HEK293T (cell line): ENCODE measurements at regions not wholly inside any gene's neighbourhood (a gene's known extent, or its start where the extent isn't known, plus 50 kb on each side); places are given as distances from the start of the nearest gene placed in this dataset.

ENCODE experiments used
- CTCF ChIA-PET: fragments of 350-600 bp; formaldehyde crosslinking; extraction: SDS; loops from one replicate; lab custom pipeline; 2021; ENCODE audit warnings: antibody characterized with exemption, inconsistent platforms; lab: Yijun Ruan, JAX
- POLR2A ChIA-PET: fragments of 350-600 bp; formaldehyde crosslinking; extraction: SDS; loops from one replicate; lab custom pipeline; 2020; ENCODE audit warnings: antibody characterized with exemption, inconsistent platforms; lab: Yijun Ruan, JAX
- DNase-seq: peaks from one replicate; pipeline ENCODE4 v3.0.0; 2012; ENCODE audit warnings: mixed read lengths; ENCODE audit errors: extremely low spot score
- ARNT ChIP-seq: fragments of 450-650 bp; IDR thresholded peaks from 2 replicates; pipeline ENCODE4 v1.6.1; 2017; ENCODE audit warnings: mild to moderate bottlenecking
- BHLHE40 ChIP-seq: fragments of 450-650 bp; IDR thresholded peaks from 2 replicates; pipeline ENCODE4 v1.6.1; 2016; ENCODE audit warnings: mild to moderate bottlenecking, moderate library complexity, borderline replicate concordance
- CTBP1 ChIP-seq: fragments of 450-650 bp; IDR thresholded peaks from 2 replicates; pipeline ENCODE4 v1.6.1; 2016; ENCODE audit warnings: borderline replicate concordance
- ELF4 ChIP-seq: fragments of 450-650 bp; IDR thresholded peaks from 2 replicates; pipeline ENCODE4 v1.6.1; 2017; ENCODE audit warnings: antibody characterized with exemption
- FOXA1 ChIP-seq: fragments of 450-650 bp; IDR thresholded peaks from 2 replicates; pipeline ENCODE4 v1.6.1; 2016; ENCODE audit warnings: mild to moderate bottlenecking
- FOXK2 ChIP-seq: fragments of 450-650 bp; IDR thresholded peaks from 2 replicates; pipeline ENCODE4 v1.6.1; 2016; ENCODE audit warnings: mild to moderate bottlenecking
- FOXM1 ChIP-seq: fragments of 450-650 bp; IDR thresholded peaks from 2 replicates; pipeline ENCODE4 v1.6.1; 2017; ENCODE audit warnings: mild to moderate bottlenecking, borderline replicate concordance
- HDGF ChIP-seq: fragments of 450-650 bp; IDR thresholded peaks from 2 replicates; pipeline ENCODE4 v1.6.1; 2017; ENCODE audit warnings: antibody characterized with exemption, borderline replicate concordance
- L3MBTL2 ChIP-seq: fragments of 450-650 bp; conservative IDR thresholded peaks from 2 replicates; pipeline ENCODE4 v1.6.1; 2016; ENCODE audit warnings: mild to moderate bottlenecking
- LEF1 ChIP-seq: fragments of 450-650 bp; IDR thresholded peaks from 2 replicates; pipeline ENCODE4 v1.6.1; 2017; ENCODE audit warnings: mild to moderate bottlenecking, borderline replicate concordance
- NFRKB ChIP-seq: fragments of 450-650 bp; IDR thresholded peaks from 2 replicates; pipeline ENCODE4 v1.6.1; 2016; ENCODE audit warnings: mild to moderate bottlenecking, moderate library complexity
- SP1 ChIP-seq: fragments of 450-650 bp; IDR thresholded peaks from 2 replicates; pipeline ENCODE4 v1.6.1; 2017
- SUZ12 ChIP-seq: fragments of 450-650 bp; IDR thresholded peaks from 2 replicates; pipeline ENCODE4 v1.6.1; 2016; ENCODE audit warnings: mild to moderate bottlenecking
- TARDBP ChIP-seq: fragments of 450-650 bp; IDR thresholded peaks from 2 replicates; pipeline ENCODE4 v1.6.1; 2016
- ZNF384 ChIP-seq: fragments of 450-650 bp; IDR thresholded peaks from 2 replicates; pipeline ENCODE4 v1.6.1; 2016
- TF ChIP-seq, protein P1 (sequence below): fragments of 450-650 bp; IDR thresholded peaks from 2 replicates; pipeline ENCODE4 v1.6.1; 2016

DNA sequence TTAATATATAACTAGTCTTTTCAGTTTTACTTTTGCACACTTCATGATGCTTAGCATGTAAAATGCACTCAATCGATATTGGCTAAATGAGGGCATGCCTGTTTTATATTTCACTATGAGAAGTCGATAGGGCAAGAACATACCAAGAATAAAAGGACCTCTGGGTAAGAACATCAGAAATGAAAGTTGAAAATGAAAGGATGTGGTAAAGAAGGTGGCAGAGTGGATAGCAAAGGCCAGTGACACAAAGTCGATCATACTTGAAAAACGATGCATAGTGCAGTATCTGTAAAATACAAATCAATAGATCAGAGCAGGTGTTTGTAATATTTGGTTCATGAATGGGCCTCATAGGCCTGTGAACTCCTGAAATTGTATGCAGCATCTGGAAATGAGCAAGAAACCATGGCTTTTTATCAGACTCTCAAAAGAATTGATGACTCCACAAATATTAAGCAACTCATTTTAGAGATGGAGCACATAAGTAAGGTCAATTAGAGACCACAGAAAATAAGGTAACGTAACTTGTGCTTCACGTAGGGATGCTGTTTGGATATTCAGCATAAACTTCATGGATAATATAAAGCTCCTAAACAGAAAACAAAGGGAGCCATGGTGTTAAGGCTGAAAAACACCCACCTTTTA is 653.4 kb downstream of the NYAP2 start:
- DNase-seq = no peak
- ChIA-PET CTCF (no interaction called here), POLR2A (no interaction called here)
- TF ChIP-seq TARDBP = no peak
- TF ChIP-seq FOXA1 = no peak

DNA sequence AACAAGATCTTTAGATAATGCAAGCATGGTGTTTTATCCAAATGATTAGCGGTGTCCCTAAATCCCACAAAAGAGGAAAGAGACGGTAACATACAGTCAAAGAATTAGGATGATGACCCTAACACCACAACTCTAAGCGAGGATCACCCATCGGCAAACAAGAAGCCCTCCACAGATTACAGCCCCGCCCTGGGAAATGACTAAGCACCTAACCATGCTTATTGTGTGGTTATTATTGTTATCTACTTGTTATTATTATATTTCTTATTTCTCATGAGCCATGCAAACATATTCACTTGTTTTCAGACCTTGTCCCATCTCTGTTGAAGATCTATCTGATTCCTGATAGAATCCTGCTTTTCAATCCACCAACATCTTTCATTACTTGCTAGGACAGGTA is 651.3 kb downstream of the NYAP2 start:
- ChIA-PET CTCF (no interaction called here), POLR2A (no interaction called here)
- no peak for DNase-seq
- TF ChIP-seq FOXK2 (no peak), ARNT (no peak), ELF4 (no peak), LEF1 (no peak)

DNA sequence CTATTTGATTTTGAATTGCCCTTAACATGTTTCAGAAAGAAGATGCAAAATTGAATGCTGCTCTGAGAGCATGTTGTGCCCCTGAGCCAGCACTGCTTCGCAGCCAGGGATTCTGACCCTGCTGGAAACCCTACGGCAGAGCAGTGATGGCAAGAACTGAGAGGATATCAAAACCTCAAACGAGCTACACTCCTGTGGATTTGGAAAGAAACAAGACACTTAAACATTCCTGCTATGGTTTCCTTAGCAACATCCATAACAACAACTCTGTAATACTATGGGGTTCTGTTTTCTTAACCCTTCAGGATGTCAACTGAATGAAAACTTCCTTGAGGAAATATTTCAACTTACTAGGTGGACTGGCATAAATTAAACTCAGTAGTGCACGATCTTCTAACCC is 649.1 kb downstream of the NYAP2 start:
- TF ChIP-seq SP1 (no peak), CTBP1 (no peak), FOXA1 (no peak), HDGF (no peak), ELF4 (no peak), BHLHE40 (no peak), NFRKB (no peak), ZNF384 (no peak), FOXK2 (no peak), FOXM1 (no peak), TARDBP (no peak), L3MBTL2 (no peak)
- TF ChIP-seq, protein P1, sequence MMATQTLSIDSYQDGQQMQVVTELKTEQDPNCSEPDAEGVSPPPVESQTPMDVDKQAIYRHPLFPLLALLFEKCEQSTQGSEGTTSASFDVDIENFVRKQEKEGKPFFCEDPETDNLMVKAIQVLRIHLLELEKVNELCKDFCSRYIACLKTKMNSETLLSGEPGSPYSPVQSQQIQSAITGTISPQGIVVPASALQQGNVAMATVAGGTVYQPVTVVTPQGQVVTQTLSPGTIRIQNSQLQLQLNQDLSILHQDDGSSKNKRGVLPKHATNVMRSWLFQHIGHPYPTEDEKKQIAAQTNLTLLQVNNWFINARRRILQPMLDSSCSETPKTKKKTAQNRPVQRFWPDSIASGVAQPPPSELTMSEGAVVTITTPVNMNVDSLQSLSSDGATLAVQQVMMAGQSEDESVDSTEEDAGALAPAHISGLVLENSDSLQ = no peak
- CTCF ChIA-PET = interaction anchor here (0.6 kb wide), 1 partner anchor 168 kb away, joined by 3 read pairs; no protein-coding TSS in a partner anchor
- DNase-seq = no peak
- POLR2A ChIA-PET = no interaction called here

DNA sequence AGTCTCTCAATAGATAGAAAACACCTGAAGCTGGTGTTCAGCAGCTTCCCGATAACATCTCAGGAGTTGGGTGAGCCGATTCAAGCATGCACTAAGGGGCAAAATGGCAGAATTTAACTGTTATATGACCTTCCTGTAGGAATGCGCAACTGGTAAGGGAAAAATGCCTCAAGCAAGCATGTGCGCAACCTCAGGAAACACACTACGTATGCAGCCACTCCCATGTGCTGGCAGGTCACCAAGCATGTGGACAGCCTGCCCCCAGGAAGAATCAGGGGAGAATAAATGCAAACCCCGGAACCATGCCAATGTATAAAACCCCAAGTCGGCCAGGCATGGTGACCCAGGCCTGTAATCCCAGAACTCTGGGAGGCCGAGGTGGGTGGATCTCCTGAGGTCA is 645.6 kb downstream of the NYAP2 start:
- CTCF ChIA-PET = no interaction called here
- DNase-seq = no peak
- POLR2A ChIA-PET = no interaction called here
- TF ChIP-seq FOXA1 = no peak
- no peak for TF ChIP-seq FOXM1
- TF ChIP-seq HDGF = no peak
- no peak for TF ChIP-seq CTBP1
- no peak for TF ChIP-seq SP1
- TF ChIP-seq, protein P1 = no peak
- no peak for TF ChIP-seq ARNT
- no peak for TF ChIP-seq FOXK2
- no peak for TF ChIP-seq LEF1

DNA sequence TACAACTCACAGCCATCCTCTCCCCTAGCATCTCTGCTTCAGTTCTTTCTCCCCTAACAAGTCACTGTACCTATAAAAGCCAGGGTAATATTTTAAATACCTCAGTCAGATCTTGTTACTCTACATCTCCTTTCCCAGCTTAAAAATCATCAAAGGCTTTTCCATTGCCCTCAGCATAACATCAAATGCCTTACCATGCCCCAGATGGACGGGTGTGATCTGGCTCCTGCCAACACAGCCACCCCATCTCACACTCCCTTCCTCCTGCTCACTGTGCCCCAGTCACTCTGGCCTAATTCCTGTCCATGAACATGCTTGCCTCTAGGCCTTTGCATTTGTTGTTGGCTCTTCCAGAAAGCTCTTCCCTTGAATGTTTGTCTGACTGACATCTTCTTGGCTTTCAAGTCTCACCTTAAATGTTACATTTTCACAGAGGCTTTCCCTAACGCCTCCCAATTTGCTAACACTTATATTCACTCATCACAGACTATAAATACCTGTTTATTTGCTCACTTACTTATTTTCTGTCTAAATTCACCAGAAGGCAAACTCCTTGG is 640.9 kb downstream of the NYAP2 start:
- POLR2A ChIA-PET = no interaction called here
- CTCF ChIA-PET = no interaction called here
- no peak for TF ChIP-seq FOXM1
- no peak for TF ChIP-seq HDGF
- TF ChIP-seq ZNF384 = no peak
- TF ChIP-seq SUZ12 = no peak
- no peak for TF ChIP-seq BHLHE40
- TF ChIP-seq CTBP1 = no peak
- TF ChIP-seq, protein P1 = no peak
- TF ChIP-seq SP1 = no peak
- no peak for DNase-seq

DNA sequence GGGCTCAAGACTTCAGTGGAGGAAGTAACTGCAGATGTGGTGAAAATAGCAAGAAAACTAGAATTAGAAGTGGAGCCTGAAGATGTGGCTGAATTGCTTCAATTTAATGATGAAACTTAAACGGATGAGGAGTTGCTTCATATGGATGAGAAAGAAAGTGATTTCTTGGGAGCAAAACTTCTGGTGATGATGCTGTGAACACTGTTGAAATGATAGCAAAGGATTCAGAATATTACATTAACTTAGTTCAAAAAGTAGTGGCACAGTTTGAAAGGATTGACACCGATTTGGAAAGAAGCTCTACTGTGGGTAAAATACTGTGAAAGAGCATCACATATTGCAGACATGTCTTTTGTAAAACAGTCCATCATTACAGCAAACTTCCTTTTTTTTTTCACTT is 638.0 kb downstream of the NYAP2 start:
- DNase-seq = no peak
- ChIA-PET CTCF (no interaction called here), POLR2A (no interaction called here)
- TF ChIP-seq, protein P1 = no peak
- TF ChIP-seq FOXK2 (no peak), SUZ12 (no peak)
